Fibroblast of gingiva (primary cell): ENCODE measurements at regions not wholly inside any gene's neighbourhood (a gene's known extent, or its start where the extent isn't known, plus 50 kb on each side); places are given as distances from the start of the nearest gene placed in this dataset.

Experiments used
- DNase-seq: peaks from one replicate; pipeline ENCODE4 v3.0.0-alpha.2; 2011; ENCODE audit warnings: low read depth

DNA sequence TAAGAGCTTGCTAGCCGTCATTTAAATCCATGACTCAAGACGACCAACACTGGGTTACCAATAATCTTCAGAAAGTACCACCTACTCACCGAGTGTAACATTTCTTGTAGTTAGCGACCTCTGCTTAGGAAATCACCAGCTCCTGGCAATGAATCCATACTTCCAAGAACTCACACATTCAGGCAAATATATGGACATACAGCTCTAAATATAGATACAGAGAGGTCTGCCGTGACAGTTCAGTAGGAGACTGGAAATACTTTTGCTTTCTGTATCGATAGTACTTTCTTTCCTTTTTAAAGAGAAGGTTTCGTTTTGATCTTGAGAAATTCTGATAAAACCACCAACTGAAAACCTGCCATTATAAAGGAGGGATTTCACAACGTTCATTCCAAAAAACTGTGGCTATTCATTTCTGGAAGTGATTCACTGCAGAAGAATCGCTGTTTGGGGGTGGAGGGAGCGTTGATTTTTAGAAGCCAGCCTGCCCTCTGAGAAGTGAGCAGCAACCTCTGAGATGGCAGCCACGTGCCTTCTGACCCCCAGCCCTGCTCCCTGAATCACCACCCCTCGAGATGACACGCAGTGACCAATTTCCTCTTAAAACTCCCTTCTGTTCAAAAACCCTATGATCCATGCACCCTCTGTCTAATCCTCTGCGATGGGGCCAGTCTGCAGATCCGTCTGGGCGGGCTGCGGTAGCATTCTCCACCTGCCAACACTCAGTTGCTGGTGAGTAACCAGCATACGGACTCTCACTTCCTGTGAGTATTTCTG, 179.0 kb upstream of the KLF14 start:
- DNase-seq = peak; percentile 96

DNA sequence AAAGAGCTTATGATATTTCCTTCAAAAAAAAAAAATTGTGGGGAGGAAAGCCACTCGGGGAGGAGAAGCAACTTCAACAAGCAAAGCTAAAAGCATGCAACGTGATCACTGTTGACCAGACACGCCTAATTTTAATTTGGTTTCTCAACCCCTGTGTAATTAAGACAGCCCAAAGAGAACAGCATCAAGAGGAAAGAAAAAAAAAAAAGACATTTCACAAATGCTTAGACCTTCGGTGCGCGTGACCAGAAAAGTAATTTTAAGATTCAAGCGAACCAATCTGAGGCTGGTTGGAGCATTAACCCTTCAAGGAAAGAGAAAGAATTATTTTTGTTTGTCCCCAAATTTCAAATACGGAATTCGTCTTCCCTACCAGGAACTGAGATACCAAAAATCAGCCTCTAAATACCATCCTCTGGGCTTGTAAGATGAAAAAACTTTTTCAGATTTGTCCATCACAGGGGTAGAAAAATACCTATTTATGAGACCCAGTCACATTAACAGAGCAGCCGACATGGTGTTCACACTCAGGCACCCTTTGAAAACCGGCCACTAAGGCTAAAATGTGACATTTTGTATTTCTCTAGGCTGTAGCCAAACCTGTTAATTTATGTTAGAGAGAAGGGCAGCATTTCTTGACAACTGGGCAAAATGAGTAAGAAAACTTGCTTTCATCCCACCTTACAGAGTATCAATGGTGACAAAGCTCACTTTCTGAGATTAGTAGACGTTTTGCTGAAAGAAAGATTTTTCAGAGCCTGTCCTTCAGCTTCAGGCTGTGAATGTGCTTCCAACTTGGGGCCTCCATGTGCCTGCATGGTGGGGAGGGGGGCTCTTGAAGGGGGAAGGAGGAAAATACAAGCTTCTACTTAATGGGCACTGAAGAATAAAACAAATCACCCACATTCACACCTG, 179.9 kb upstream of the KLF14 start:
- DNase-seq = no peak

DNA sequence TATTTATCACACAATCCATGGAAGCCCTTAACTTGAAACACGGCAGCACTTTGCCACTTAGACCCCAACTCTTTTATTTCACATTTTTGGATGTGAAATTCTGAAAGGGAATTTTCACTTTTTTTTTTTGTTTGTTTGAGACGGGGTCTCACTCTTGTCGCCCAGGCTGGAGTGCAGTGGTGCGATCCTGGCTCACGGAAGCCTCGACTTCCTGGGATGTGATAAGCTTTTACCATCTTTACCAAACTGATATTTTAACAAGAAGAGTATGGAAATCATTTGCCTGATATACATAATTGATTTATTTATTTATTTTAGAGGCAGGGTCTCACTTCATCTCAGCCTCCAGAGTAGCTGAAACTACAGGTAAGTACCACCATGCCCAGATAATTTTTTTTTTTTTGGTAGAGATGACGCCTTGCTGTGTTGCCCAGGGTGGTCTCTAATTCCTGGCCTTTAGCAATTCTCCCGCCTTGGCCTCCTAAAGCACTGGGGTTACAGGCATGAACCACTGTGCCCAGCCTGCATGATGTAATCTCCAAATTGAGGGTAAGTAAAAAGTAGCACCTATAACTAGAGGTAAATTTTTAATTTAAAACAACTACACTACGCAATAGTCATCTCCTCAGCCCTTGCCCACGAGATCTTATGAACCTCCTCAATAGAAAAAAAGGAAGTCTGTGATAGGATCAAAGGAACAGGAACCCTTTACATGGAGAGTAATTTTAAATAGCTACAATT, 180.7 kb upstream of the KLF14 start:
- no peak for DNase-seq

DNA sequence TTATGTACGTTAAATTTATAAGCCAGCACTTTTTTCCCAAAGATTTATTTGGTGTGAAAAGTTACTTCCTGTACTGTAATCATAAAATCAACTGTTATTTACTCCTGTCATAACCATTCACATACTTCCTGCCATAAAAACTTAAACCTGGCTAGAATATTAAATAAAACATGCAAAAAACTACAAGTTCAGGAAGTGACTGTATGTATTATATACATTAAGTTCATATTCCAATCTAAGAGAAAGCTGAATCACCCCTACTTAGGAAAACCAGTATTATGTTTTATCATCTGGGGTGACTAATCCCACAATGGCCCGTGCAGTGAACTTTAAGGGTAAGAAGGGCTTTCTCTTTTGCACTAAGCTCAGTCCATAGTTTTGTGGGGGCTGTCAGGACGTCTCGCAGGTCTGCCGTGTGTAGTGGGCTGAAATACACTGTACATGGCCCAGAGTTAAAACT, 183.7 kb upstream of the KLF14 start:
- DNase-seq = no peak

DNA sequence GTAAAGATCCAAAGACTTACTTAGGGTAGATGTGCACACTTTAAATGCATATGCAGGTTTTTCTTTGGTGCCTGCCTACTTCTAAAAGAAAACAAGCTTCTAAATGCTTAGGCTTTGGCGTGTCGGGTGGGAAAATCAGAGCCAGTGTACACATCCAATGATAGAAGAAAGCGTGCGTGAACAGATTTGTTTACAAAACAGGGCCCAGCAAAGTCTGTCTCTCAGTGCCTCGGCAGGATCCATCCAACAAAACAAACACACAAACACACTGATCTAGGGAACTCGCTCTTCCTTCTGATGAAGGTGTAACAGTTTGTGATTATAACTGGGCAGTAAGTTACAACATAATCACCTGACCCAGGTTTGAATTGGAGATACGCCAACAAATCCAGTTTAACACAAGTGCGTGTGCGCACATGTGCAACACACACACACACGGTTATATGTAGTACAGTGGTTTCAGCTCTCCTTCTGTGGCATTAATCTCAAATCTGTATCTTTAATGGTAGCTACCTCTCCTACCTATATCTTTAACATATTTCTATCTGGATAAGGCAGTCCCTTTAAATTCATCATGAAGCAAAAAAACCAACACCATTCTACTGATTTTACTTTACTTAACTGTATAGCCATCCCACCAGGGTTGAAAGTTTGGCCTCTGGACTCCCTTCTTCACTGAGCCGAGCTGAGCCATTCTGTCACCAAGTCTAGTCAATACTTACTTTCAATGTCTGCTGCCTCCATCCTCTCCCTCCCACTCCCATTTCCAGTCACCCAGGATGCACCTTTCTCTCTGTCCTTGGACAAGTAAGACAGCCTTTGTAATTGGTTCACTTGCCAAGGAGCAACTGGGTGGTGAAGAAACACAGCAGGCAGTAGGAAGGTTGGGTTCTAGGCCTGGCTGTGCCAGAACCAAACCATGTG, 184.4 kb upstream of the KLF14 start:
- DNase-seq = no peak

DNA sequence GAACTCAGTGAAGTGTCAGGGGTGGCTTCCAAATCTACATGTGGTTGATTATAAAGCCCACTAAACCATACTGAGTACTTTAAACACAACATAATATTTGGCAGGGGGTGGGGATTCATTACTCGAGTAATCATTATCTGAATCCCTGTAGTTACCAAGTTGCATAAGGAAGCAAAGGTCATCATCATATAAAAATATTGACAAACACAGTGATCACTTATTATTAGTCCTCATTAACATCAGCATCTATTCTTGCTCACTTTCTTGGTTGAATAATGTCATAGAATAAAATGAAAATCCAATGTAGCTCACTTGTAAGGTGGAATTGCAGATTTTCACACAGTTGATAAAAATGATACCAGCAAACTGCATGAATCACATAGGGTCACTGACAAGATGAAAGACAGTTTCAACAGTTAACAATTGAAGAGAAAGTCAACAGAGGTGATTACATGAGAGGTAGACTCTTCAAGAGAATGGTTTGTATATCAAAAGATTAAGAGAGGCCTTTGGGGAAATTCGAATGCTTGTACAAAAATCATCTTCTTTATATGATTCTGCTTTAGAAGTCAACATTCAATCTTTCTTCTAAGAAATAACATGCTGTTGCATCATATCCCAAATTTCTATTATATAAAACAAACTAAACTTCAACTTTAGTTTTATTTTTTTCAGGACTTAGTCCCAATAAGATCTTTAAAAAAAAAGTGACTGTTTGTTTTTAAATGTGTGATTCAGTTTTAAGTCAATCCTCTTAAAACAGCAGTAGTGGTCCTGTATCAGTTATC, 185.5 kb upstream of the KLF14 start:
- DNase-seq = no peak

DNA sequence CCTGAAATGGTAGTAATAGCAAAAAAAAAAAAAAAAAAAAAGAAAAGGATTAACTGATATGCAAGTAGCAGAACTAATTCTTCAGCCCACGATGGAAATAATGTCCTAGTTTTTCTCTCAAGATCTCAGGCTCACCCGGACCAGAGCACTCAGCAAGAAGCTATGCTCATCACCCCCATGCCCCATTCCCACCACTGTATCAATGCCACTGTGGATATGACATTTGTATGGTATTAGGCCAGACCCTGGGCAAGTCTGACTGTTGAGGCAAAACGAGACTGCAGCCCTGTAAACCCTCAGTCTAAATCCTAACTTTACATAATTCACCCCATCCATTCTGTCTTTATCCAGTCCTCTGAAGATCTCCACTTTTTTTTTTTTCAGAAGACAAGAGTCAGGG, 186.1 kb upstream of the KLF14 start:
- no peak for DNase-seq

DNA sequence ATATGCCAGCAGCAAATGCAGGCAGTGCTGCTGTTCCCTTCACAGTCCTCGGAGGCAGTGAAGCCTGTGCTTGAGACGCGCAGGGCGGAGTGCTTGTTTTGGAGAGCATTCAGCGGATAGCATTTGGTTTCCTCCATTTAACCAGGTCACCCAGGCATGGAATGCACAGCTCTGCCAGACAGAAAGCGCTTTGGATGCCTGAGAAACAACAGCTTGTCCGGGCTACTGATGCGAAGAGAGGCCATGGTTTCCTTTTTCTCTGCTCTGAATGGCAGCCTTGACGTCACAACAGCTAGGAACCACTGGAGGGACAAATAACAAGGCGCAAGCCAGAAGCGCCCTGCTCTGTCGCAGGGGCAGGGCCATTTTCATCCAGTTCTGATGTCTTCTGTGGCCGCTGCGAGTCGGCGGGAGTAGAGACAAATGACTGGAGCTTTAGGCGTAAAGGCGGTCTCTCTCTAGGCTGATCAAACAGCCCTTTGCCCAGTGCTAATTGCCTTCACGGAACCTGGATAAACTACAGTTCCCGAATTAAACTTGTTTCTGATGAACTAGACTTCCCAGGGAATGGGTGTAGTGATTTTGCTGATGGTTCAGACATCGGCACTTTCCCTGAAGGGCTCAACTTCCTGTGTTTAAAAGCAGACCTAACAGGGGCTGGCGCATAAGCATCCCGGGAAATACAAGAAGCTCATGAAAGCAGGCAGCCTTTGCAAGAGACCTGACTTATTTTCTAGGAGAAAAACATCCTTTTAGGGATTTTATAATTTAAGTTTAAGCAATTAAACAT, 187.6 kb upstream of the KLF14 start:
- DNase-seq = peak; percentile 95

DNA sequence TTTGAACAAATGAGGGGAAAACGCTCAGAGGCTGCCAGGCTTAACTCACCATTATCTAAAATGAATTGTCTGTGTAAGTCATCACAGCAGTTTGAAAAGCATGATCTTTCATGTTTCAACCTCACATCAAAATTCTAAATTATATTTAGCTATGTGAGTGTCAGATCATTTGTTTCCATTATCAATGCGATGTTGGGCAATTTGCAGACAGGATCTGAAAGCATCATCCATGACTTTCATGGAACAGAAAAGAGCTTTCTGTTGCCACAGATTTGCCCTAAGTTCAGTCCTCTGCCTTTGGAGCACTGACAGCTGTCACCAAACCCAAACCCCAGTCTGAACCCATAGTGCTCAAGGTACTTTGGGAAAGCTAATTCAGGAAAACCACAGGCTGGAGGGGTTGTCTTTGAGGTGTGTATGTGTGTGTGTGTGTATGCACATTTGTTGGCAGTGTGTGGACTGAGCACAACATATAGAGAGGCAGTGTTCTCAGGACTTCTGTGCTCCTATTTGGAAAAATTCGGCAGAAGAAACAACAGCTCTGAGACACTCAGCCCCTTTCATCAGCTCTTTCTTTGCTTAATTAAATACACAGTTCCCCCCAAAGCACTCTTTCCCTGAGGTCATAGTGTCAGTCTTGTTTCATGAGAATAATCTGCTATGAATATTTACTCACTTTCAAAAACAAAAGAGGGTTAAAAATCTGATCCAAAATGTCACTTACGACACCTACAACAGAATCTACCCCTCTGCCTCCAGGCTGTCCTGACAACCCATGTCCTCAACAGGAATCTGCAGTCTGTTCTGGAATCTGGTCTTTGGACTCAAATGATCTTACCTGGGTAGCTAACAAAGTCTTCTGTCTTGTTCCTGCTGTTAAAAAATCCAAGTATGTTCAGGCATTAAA, 188.5 kb upstream of the KLF14 start:
- no peak for DNase-seq

DNA sequence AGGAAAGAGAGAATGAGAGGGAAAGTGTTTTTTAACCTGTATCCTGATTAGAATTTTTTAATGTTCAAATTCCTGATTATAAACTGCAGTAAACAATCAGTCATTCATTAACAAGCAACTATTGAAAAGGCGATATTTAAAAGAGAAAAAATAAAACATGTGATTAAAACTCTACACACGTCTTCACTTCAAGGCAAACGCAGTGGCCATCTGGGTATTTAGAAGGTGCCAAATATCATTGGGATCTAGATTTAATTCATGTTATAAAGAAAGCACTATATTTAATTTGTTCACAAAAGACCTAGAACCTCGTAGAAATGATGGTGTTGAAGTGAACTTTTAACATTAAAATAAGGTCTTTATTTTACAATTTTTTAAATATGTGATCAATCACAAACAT, 189.4 kb upstream of the KLF14 start:
- no peak for DNase-seq

DNA sequence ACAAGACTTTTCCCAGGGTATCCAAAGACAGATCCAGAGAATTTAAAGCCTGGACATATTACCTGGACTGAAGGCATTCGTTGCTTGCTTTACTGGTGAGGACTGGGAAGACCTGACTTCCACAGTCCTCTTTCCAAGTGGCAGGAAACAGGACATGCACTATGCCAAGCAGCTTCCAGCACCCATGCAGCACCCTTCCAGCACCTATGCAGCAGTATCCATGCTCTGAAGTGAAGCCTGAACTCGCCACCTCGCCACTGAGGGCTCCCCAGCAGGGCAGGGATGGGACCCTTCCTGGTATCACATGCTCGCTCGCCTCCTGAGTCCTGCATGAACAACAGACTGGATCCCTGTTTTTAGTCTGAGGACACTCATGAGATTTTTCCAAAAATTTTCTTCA, 189.9 kb upstream of the KLF14 start:
- DNase-seq = no peak

DNA sequence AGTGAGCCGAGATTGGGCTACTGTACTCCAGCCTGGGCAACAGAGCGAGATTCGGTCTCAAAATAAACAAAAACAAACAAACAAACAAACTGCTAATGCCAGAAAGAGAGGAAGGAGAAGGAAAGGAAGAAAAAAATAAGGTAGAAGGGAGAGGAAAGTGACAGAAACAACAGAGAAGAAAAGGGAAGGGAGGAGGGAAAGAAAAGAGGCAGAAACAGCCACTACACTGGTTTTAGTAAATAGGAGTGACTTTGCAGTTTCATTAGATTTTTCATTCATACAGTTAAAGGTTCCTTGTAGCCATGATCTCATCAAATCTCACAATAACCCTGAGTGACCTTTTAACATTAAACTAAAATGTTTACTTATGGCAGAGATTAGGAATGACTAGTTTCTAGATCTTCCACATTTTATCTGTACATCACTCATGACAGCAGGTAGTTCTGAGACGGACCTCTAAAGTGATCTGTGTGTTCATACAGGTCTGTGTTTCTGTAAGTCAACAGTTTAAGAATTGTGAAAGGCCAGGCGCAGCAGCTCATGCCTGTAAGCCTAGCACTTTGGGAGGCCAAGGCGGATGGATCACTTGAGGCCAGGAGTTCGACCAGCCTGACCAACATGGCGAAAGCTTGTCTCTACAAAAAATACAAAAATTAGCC, 191.3 kb upstream of the KLF14 start:
- no peak for DNase-seq

DNA sequence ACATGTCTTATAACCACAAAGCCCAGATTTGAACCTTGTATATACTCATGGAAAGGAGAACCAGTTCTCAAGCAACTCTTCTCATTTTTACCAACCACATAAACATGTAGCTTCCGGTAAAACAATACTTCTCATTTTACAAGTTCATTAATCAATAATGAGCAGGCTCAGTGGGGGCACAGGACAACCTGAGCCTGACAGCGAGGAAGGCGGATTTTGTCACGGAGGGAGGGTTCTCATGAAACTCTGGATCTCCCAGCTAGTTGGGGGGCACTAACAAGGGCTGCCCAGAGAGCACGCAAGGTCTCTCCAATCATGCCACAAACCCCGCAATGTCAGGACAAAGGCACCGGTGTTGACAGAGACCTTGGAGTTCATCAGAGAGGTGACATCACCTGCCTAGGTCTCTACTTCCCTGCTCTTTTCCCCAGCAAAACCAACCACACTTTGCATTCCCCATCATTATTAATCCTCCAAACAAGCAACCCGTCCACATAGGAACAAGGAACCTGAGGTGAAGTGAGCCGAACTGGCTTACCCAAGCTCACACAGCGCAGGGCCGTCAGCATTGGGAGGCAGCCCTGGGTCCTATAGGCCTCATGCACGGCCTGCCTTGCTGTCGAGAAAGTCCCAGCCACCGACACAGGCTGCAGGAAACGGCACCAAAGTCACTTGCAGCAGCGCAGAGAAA, 192.1 kb upstream of the KLF14 start:
- no peak for DNase-seq

DNA sequence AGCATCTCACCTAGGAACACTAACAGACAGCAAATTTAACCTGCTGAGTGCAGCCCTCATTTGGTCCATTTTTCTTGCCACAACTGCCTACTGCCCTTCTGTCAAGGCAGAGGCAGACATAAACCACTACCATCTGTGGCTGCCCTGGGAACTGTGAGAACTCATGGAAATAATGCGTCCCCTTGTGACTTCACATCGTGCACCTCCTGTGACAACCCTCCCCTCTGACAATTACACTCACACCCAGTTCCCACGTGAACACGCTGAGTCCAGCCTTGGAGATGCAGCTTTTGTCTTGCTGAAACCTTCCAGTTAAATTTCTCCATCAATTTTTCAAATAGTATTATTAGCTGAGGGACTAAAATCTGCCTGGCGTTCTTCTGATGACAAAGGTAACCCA, 193.1 kb upstream of the KLF14 start:
- no peak for DNase-seq

DNA sequence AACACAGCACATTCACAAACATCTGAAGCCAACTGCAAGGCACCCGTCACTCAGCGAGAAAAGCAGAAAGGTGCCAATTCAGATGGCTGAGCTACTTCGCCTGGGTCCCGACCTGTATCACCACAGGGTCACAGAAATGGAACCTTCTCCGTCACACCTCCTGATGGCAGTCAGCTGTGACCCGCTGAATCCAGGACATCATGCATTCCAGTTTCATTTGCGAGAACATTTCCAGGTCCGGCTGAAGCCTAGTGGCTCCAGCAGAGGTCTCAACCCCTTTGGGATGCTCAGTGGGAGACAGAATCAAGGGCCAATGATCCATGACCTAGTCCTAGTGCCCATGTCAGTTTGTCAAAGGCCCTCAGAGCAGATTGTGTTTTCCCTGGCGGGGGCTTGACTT, 193.6 kb upstream of the KLF14 start:
- DNase-seq = no peak

DNA sequence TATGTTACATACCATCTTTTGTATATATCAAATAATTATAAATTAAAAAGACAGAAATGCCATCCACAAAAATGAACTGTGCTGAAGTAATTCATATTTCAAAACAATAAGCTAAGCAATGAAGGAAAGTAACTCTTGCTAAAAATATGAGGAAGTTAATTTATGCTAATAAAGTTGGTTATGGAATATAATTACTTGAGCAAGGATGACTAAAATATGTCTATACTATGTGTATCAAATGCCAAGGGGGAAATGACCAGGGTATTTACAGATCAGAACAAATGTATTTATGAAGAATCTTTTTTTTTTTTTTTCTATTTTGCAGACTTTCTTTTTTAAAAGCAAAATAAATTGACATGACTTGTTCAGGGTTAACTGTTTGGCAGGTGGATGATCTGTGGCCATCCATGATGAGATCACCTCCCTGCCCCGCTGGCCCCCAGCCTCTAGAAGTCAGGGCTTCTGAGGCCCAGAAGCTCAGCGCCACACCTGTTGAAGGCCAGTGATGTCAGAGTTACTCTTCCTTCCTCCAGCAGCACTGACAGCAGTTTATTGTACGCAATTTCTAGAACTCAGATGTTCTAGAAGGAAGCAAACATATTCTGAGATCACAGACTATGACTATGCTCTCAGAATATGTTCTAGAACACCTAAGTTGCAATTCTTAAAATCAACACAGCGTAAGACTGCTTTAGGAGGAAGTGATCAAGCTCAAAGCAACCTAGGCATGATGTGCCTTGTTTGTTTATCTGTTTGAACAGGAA, 196.1 kb upstream of the KLF14 start:
- DNase-seq = no peak

DNA sequence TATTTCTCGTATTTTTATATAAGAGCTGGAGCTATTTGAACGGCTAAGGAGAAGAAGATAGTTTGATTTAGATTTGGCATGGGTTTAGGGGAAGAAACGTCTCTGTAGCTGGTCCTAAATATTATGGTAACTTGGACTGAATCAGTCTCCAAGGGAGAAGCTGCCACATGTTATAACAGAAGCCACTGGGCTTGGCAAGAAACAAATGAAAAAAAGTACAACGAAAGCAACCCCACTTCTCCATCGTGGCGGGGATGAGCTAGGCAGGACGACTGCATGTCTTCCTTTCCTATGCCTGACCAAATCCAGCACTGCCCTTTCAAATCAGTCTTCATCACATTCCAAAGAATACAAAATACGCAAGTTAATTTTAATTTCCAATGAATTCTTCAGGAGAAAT, 196.7 kb upstream of the KLF14 start:
- no peak for DNase-seq
